GM06990 (cell line): ENCODE measurements at regions not wholly inside any gene's neighbourhood (a gene's known extent, or its start where the extent isn't known, plus 50 kb on each side); places are given as distances from the start of the nearest gene placed in this dataset.
"Not testable (repeated sequence)": the region's sequence is repeated elsewhere in the genome, so short reads cannot be mapped to it uniquely, and the experiment has no call there.

Experiments used
- DNase-seq: peaks from one replicate; pipeline ENCODE4 v3.0.0-alpha.2; 2011; ENCODE audit not compliant: insufficient read length; ENCODE audit errors: extremely low read depth
- H3K27me3 ChIP-seq: replicated peaks from 2 replicates; pipeline ENCODE4 v1.6.0; 2011; ENCODE audit warnings: low read length; ENCODE audit not compliant: control insufficient read depth, insufficient read depth
- H3K36me3 ChIP-seq: 2 replicates; pipeline ENCODE4 v1.5.1; 2011; ENCODE audit warnings: low read length; ENCODE audit not compliant: control insufficient read depth, insufficient read depth
- H3K4me3 ChIP-seq: replicated peaks from 2 replicates; pipeline ENCODE4 v1.5.1; 2011; ENCODE audit warnings: low read depth, mild to moderate bottlenecking, control low read depth, low read length
- CTCF ChIP-seq: IDR thresholded peaks from 2 replicates; pipeline ENCODE4 v1.5.1; 2011; ENCODE audit warnings: low read length, control low read depth, mild to moderate bottlenecking, inconsistent platforms; ENCODE audit not compliant: insufficient read depth, poor library complexity, severe bottlenecking

DNA sequence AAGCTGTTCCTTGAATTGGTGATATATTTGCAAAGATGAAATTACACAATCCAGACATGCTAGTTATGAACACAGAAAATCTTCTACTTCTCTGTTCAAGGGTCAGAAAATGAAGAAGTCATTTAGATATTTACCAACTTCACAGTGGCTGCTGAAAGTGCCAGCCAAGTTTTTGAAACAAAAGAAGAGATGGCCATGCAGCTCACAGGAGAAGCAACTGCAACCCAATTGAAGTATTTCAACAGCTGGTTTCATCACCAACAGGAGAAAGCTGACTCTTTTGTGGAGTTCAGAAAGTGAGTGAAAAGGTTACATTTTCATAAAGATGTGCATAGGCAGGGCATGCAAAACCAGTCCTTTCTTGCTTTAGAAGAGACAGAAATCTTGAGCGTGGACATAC, 70.1 kb upstream of the LSM6 start:
- Histone ChIP-seq H3K36me3 (no peaks in the 10 kb centered on the region), H3K27me3 (no peaks in the 10 kb centered on the region), H3K4me3 (peak overlapping the region; percentile 5; the same call in 1 of the 2 replicates)
- no peak for TF ChIP-seq CTCF
- no peak for DNase-seq

DNA sequence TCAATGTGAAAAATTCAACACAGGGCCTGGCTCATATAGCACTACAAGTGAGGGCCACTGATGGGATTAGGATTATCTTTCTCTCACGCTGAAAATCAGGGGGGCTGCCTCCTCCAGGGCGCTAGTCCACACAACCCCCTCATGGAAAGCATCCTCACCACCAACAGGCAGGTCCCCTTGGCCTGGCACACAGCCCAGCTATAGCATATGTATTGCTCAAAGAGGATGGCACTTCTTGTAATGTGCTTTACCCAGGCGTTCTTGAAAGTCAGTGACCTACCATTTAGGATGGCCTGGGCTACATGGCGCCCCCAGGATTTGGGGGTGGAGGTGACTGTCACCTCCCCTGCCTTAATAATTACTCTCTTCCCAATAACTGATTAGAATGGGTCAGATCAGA, 71.0 kb upstream of the LSM6 start:
- H3K36me3 ChIP-seq = no peaks in the 10 kb centered on the region
- TF ChIP-seq CTCF = no peak
- DNase-seq = no peak
- H3K4me3 ChIP-seq = no peak overlapping the region
- H3K27me3 ChIP-seq = no peaks in the 10 kb centered on the region

DNA sequence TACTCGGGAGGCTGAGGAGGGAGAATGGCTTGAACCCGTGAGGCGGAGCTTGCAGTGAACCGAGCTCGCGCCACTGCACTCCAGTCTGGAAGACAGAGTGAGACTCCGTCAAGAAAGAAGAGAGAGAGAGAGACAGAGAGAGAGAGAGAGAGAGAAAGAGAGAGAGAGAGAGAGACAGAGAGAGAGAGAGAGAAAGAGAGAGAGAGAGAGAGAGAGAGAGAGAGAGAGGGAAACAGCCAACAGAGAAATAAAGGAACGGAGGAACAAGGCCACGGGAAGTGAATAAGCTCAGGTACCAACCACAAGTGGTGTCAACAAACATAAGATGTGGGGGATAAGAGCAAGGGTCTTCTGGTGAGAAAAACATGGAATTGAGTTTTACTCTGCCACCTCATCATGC, 71.5 kb upstream of the LSM6 start:
- not testable (repeated sequence) for H3K36me3 ChIP-seq, H3K4me3 ChIP-seq, H3K27me3 ChIP-seq, DNase-seq

DNA sequence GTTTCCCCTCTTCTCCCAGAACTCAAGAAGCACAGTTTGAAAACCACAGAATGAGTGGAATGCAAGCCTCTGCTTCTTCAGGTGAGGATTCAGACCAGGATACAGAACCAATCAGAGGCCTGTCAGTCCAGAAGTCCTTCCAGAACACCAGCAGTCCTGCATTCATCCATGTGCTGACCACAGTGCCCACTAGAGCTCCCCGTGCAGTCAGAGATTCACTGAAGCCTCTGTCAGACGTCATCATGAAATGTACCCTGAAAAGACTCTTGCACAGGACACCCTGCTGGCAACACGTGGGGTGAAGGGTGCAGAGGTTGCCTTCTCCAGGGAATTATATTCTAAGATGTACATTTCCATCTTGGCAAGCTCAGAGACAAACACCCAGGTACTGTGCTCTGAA, 75.9 kb upstream of the LSM6 start:
- no peaks in the 10 kb centered on the region for H3K27me3 ChIP-seq

GRCh38 chr4:146098978-146099377, 76.5 kb upstream of the LSM6 start:
- DNase-seq = no peak
- Histone ChIP-seq H3K4me3 (peak overlapping the region; percentile 25; the same call in 1 of the 2 replicates), H3K27me3 (no peaks in the 10 kb centered on the region), H3K36me3 (no peaks in the 10 kb centered on the region)
- TF ChIP-seq CTCF = no peak

More for the DNA sequence above, 75.9 kb upstream of the LSM6 start:
- TF ChIP-seq CTCF = no peak
- no peaks in the 10 kb centered on the region for H3K36me3 ChIP-seq
- no peak overlapping the region for H3K4me3 ChIP-seq
- DNase-seq = no peak

DNA sequence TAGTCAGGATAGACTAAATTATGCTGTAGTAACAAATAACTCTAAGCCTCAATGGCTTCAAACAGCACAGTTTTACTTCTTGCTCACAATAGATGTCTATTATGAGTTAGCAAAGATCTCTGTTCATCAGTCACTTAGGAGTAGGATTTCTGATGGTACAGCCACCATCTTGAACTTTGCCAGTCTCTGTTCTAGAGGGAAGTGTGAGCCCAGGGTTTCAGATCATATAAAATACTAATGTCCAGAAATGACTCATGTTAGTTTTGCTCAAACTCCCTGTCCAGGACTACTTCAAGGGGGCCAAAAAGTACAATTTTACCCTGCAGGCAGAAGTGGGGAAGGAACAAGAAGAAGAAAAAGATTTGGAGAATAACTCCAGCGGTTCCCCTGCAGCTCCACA, 77.1 kb upstream of the LSM6 start:
- DNase-seq = no peak
- no peak overlapping the region for H3K4me3 ChIP-seq
- no peak for TF ChIP-seq CTCF

More for the DNA sequence above, 77.1 kb upstream of the LSM6 start:
- Histone ChIP-seq H3K36me3 (no peaks in the 10 kb centered on the region), H3K27me3 (no peaks in the 10 kb centered on the region)
